AG09309 (cell line): ENCODE measurements at regions not wholly inside any gene's neighbourhood (a gene's known extent, or its start where the extent isn't known, plus 50 kb on each side); places are given as distances from the start of the nearest gene placed in this dataset.

Experiments used
- DNase-seq: peaks from one replicate; pipeline ENCODE4 v3.0.0-alpha.2; 2010; ENCODE audit warnings: low read depth
- H3K4me3 ChIP-seq: 2 replicates; pipeline ENCODE4 v1.5.1; 2011; ENCODE audit warnings: mild to moderate bottlenecking, low read depth, low read length, moderate library complexity; ENCODE audit not compliant: control insufficient read depth
- CTCF ChIP-seq: IDR thresholded peaks from 2 replicates; pipeline ENCODE4 v1.5.1; 2011; ENCODE audit warnings: mild to moderate bottlenecking, low read depth, low read length, inconsistent platforms; ENCODE audit not compliant: insufficient read depth, control insufficient read depth; ENCODE audit errors: missing control alignments

- H3K4me3 ChIP-seq = no peak overlapping the region
- no peak for TF ChIP-seq CTCF
- peak; percentile 52 for DNase-seq
Observed at GRCh38 chr2:9693196-9693491, 62.3 kb upstream of the YWHAQ start.

GRCh38 chr2:9693646-9694045 lies 62.8 kb upstream of the YWHAQ start:
- DNase-seq = no peak

GRCh38 chr2:9694661-9695234 lies 64.0 kb upstream of the YWHAQ start:
- no peak for TF ChIP-seq CTCF
- no peak for DNase-seq
- no peak overlapping the region for H3K4me3 ChIP-seq

More at GRCh38 chr2:9693646-9694045, 62.8 kb upstream of the YWHAQ start:
- H3K4me3 ChIP-seq = no peak overlapping the region
- TF ChIP-seq CTCF = no peak

GRCh38 chr2:9695941-9696340 lies 65.1 kb upstream of the YWHAQ start:
- DNase-seq = no peak
- no peak for TF ChIP-seq CTCF
- no peak overlapping the region for H3K4me3 ChIP-seq

DNA sequence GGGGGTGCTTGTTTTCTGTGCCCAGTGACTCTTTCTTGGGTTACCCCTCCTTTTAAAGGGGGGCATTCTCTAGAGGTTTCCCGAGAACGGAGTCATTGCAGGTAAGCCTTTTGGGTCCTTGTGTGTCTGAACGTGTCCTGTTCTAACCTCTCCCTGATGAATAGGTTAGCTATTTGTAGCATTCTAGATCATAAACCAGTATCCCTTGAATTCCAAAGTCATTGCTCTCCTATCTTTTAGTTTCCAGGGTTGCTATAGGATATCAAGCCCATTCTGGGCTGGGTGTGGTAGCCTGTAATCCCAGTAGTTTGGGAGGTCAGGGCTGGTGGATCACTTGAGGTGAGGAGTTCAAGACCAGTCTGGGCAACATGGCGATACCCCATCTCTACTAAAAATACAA lies 65.9 kb upstream of the YWHAQ start:
- no peak for DNase-seq
- TF ChIP-seq CTCF = no peak
- no peak overlapping the region for H3K4me3 ChIP-seq

- no peak for TF ChIP-seq CTCF
- no peak for DNase-seq
Observed at GRCh38 chr2:9697909-9698308, 67.1 kb upstream of the YWHAQ start.

DNA sequence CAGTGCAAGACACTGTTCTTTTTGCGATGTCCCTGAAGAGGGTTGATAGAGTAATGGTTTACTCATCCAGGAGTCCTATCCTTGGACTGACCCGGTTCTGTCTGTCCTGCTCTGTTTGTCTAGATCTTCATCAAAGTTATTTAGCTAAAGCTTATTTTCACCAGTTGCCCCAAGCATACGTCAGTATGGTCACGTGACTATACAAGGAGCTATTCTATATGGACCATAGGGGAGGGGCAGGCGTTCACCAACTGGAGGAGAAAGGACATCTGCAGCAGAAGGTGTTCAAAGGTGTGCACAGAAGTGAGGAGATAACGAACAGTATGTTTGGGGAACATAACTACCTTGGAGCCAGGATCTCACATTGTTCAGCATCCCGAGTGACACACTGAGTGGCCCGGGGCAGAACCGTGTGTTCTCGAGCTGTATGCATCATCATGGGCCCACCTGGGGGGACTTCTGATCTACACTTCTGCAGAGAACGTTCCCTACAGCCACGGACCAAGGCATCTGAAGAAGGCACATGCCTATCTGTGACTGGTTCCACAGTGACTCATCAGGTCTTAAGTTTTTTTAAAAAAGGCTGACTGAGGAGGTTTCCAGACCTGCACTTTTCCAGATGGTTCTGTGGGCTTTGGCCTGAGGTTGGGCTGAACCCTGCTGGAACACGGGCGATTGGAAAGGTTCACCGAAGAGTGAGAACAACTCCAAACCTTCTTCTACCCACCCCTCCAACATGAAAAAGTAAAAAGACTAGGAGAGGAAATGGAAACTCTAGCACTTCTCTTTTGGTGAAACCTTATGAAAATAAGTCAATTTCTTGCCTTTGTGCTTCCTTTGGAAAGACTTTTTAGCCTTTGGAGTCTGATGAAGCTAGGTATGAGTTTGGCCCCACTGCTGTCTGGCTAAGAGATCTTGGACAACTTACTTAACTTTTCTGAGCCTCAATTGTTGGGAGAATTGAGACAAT lies 68.6 kb upstream of the YWHAQ start:
- TF ChIP-seq CTCF = no peak
- H3K4me3 ChIP-seq = no peak overlapping the region
- peak; percentile 51 for DNase-seq

More at GRCh38 chr2:9697909-9698308, 67.1 kb upstream of the YWHAQ start:
- H3K4me3 ChIP-seq = no peak overlapping the region
